DMS53 treated with DMSO at 0.1 percent for 48 hours (cell line): ENCODE measurements at regions not wholly inside any gene's neighbourhood (a gene's known extent, or its start where the extent isn't known, plus 50 kb on each side); places are given as distances from the start of the nearest gene placed in this dataset.
"Not testable (repeated sequence)": the region's sequence is repeated elsewhere in the genome, so short reads cannot be mapped to it uniquely, and the experiment has no call there.

Experiments used
- DNase-seq: peaks from one replicate; lab custom pipeline; 2025; ENCODE audit not compliant: unreplicated experiment; lab: John Stamatoyannopoulos, UW

DNA sequence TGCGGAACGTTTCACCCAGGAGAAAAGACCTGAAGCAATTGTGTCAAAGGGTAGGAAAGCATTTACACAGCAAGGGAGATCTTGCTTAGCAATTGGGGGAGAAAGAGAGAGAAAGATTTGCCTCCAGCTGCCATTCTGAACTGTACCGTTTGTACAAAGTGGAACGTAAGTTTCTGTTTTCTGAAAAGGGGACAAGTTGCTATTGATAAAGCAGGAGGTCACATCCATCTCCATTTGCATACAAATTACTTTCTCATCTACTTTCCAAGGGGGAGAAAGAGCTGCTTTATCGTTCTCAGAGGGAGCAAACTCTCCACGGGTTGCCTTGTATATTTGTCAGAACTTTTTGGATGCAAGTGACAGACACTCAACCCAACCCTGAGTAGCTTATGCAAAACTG lies 92.0 kb upstream of the CARD11 start:
- no peak for DNase-seq

- DNase-seq = no peak
Measured at GRCh38 chr7:3138206-3138605, 94.5 kb upstream of the CARD11 start.

- DNase-seq = no peak
Measured at GRCh38 chr7:3138997-3139396, 95.3 kb upstream of the CARD11 start.

- no peak for DNase-seq
Measured at GRCh38 chr7:3140834-3141233, 97.2 kb upstream of the CARD11 start.

GRCh38 chr7:3141326-3141725 lies 97.7 kb upstream of the CARD11 start:
- no peak for DNase-seq

GRCh38 chr7:3143869-3144775 lies 100.5 kb upstream of the CARD11 start:
- DNase-seq = no peak

DNA sequence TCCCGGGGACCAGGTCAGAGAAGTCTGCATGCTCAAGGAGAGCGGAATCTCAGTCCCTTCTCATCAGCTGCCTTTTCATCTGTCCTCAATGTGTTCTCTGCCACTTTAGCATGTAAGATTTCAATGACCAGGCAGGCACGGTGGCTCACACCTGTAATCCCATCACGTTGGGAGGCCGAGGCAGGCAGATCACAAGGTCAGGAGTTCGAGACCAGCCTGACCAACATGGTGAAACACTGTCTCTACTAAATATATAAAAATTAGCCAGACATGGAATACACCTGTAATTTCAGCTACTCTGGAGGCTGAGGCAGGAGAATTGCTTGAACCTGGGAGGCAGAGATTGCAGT lies 101.1 kb upstream of the CARD11 start:
- not testable (repeated sequence) for DNase-seq

GRCh38 chr7:3146571-3147226 lies 103.0 kb upstream of the CARD11 start:
- no peak for DNase-seq

DNA sequence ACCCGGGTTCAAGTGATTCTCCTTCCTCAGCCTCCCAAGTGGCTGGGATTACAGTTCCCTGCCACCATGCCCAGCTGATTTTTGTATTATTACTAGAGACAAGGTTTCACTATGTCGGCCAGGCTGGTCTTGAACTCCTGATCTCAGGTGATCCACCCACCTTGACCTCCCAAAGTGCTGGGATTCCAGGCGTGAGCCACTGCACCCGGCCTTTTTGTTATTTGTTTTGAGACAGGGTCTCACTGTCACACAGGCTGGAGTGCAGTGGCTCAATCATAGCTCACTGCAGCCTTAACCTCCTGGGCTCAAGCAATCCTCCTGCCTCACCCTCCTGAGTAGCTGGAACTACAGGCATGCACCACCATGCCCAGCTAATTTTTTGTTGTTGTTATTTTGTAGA lies 104.8 kb upstream of the CARD11 start:
- not testable (repeated sequence) for DNase-seq

DNA sequence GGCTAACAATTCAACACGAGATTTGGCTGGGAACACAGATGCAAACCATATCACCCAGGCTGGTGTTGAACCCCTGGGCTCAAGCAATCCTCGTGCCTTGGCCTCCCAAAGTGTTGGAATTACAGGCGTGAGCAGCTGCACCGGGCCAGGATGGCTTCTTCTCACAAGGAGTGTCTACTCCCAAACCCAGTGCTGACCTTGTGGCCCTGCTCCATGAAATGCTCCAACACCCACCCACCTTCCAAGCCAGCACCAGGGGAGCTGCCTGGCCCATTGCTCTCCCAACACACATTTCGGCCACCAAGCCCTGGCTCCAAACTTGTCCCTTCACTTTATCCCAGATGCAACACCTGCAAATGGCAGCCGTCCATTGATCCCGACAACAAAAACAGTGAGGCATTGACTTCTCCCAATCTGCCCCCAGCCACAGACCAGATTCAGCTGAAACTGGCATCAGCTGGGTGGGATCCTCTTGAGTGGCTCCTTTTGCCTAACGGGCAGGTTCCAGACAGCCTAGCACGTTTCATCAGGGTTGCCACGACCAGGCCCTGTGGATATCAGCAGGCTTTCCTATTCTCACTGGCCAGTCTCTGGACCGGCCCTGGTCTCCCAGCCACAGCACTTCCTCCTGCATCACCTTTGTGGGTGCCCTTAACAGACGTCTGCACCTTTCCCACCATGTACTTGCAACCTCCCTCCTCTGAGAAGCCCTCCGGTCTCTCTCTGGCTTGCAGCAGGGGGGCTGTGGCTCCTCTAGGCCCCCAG lies 105.7 kb upstream of the CARD11 start:
- no peak for DNase-seq

- DNase-seq = no peak
Measured at GRCh38 chr7:3150027-3150426, 106.4 kb upstream of the CARD11 start.

GRCh38 chr7:3151784-3152183 lies 108.1 kb upstream of the CARD11 start:
- DNase-seq = no peak

DNA sequence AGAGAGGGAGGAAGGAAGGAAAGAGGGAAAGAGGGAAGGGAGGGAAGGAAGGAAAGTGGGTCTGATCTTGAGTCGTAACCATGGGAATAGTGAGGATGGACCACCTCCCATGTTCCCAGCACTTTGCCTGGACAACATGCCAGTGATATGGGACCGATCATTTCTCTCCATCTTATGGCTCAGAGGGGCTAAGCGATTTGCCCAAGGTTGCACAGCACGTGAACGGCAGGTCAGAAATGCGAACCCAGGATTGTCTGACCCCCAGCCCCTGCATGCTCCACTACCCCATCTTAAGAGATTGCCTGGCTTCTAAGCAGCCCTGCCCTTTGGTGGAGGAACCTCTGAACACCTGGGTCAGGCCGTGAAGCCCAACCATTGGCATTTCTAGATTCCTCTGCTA lies 109.0 kb upstream of the CARD11 start:
- DNase-seq = no peak

GRCh38 chr7:3153118-3153517 lies 109.5 kb upstream of the CARD11 start:
- no peak for DNase-seq

- DNase-seq = no peak
Measured at GRCh38 chr7:3154317-3154716, 110.7 kb upstream of the CARD11 start.

DNA sequence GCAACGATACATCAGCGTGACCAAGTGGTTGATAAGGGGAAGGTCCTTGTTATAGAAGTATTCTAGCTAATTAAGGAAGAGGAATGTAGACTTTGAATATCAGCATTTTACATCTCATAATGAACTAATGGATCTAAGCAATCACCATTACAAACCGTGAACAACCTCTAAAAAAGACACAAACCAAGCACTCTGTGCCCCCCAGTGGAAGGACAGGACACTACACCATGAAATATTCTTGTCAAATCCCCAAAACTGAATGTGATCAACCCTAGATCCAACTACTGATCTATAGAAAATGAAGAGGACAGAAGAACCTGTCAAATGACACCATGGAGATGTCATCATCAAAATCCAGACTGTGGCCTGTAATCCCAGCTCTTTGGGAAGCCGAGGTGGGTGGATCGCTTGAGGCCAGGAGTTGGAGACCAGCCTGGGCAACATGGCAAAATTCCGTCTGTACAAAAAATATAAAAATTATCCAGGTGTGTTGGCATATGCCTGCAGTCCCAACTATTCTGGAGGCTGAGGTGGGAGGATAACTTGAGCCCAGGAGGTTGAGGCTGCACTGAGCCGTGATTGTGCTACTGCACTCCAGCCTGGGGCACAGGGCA lies 111.3 kb upstream of the CARD11 start:
- DNase-seq = peak; percentile 5

DNA sequence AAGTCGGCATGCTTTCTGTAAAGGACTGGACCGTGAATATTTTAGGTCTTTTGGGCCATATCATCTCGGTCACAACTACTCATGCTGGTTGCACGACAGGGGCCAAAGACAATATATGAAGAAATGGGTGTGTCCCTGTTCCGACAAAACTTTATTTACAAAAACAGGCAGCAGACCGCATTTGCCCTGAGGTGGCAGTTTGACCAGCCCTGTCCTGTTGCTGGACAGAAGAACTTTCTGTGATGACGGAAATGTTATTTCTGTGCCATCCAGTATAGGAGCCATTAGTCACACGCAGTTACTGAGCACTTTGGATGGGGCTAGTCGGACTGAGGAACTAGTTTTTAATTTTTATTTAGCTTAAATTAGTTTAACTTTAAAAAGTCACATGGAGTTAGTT lies 112.8 kb upstream of the CARD11 start:
- DNase-seq = no peak

DNA sequence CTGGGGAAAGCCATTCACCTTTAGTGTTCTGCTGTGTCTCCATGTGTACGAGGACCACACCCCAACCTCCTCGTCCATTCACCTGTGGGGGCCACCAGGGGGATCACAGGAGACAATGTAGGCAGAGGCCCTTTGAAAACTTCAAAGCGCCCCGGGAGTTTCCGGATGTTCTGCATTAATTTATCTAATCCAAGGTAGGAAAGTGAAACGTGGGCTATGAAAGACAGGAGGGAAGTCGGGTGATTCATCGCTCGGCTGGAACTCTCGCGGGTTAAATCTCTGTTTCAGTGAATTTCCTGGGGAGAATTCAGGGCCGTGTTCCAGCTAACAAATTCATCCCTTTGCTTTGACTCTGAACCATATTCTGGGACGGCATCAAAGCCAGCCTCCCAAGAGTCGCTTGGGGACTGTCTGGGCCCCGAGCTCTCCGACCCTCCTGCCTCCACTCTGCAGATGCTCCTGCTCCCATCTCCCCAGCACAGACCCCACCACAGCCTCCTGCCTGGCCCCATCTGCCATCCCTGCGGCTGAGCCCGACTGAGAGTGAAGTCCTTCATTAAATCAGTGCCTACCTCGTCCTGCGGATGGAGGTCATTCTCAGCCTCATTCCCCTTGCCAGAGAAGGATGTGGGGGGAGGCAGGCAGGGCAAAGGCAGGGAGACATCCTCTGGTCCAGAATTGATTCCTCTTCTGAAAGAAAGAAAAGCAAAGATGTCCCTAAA lies 114.1 kb upstream of the CARD11 start:
- no peak for DNase-seq

GRCh38 chr7:3158341-3158760 lies 114.7 kb upstream of the CARD11 start:
- DNase-seq = no peak

DNA sequence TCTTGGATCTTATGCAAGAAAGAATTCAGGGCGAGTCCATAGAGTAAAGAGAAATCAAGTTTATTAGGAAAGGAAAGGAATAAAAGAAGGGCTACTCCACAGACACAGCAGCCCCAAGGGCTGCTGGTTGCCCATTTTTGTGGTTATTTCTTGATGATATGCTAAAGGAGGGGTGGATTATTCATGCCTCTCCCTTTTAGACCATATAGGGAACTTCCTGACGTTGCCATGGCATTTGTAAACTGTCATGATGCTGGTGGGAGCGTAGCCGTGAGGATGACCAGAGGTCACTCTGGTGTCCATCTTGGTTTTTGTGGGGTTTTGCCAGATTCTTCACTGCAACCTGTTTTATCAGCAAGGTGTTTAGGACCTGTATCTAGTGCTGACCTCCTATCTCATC lies 115.4 kb upstream of the CARD11 start:
- no peak for DNase-seq

- DNase-seq = no peak
Measured at GRCh38 chr7:3159445-3159844, 115.8 kb upstream of the CARD11 start.
